GM12892 (cell line): ENCODE measurements at regions not wholly inside any gene's neighbourhood (a gene's known extent, or its start where the extent isn't known, plus 50 kb on each side); places are given as distances from the start of the nearest gene placed in this dataset.

Experiments
- DNase-seq: peaks from one replicate; pipeline ENCODE4 v3.0.0; 2011; ENCODE audit not compliant: insufficient read length
- FAIRE-seq: peaks from 2 replicates; lab custom pipeline; 2011; peaks lifted over from hg19 to GRCh38; lab: Jason Lieb, UNC
- POLR2A ChIP-seq: IDR thresholded peaks from 2 replicates; pipeline ENCODE4 v1.6.1; 2011; ENCODE audit warnings: low read depth, low read length, control low read depth
- POLR2AphosphoS5 ChIP-seq: IDR thresholded peaks from 2 replicates; pipeline ENCODE4 v1.6.1; 2011; ENCODE audit warnings: low read depth, low read length, control low read depth
- TAF1 ChIP-seq: IDR thresholded peaks from 2 replicates; pipeline ENCODE4 v1.6.1; 2011; ENCODE audit warnings: low read depth, mild to moderate bottlenecking, control low read depth, low read length, borderline replicate concordance

- FAIRE-seq = no peak
- DNase-seq = no peak
- TF ChIP-seq POLR2A (no peak), TAF1 (no peak), POLR2AphosphoS5 (no peak)
These were observed 157.5 kb upstream of the FGGY start for GRCh38 chr1:59139396-59139795.

DNA sequence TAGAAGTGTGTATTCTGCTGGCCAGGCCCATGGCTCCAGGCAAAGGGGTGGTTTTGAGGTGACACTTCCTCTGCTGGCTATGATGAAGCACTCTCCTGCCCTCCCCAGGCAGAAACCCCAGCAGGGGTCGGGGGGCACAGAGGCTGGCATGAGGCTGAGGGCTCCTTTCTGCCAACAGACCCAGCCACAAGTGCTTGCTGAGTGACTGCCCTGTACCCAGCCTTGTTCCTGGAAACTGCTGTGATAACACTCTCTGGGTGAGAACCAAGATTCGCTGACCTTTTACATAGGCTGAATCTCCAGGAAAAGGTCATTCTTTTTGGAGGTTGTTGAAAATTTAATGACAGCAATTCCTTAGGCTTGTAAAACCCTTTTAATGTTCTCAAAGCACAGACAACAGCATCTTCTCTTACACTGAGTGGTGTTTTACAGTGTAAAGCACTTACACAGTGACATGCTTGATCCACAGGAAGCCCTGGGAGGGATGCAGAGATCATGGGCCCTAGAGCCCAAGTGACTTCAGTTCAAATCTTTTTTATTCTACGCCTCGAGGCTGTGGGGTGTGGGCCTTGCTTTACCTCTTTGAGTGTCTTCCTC lies 155.5 kb upstream of the FGGY start:
- FAIRE-seq = no peak
- no peak for DNase-seq
- TF ChIP-seq TAF1 = no peak
- TF ChIP-seq POLR2AphosphoS5 = no peak
- no peak for TF ChIP-seq POLR2A

DNA sequence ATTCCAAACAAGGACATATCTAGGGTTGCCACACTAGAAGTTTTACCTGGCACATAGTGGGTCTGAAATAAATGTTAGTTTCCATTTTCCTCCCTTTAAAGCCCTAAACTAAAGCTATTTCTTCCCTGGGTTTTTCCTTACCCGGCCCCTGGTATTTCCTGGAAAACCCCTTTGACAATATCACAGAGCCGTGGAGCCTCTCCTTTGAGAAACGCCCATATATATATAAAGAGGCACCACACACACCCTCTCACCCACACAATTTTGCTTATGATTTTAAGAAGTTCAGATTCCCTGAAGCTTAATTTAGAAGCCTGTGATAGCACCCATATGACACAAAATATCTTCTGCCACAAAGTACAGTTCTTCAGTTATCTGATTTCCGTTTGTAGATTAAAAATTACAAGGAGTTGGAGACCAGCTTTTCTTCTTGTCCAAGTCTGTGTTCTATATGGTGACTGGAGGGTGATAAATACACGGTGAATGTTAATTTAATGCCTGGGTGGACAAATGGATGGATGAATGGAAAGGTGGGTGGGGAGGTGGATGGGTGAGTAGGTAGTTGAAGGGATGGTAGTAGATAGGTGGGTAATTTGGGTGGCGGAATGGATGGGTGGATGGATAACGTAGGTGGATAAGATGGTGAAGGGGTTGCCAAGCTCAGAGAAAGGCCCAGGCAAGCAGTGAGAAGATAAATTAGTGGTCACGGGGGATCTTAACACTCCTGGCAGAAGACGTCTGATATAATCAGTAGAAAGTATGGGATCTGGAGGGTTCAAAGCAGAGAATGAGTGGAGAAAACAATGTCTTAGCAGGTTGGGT lies 154.4 kb upstream of the FGGY start:
- no peak for TF ChIP-seq POLR2A
- no peak for TF ChIP-seq TAF1
- no peak for TF ChIP-seq POLR2AphosphoS5
- no peak for DNase-seq

DNA sequence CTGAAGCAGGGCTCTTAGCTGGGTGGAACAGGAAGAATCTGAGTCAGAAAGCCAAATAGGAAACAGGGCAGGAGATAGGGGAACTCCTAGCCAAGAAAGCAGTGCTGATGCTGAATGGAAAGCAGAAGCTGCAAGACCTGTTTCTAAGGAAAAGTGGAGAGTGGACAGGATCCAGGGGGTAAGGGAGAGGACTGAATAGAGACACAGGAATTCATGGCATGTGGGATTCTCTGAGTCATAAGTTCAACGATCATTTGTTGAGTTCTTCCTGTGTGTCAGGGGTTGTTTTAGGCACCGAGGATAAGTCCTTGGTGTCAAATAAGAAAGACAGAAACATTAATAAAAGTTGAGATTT lies 153.8 kb upstream of the FGGY start:
- FAIRE-seq (peak; percentile 84), DNase-seq (no peak)
- TF ChIP-seq POLR2A = no peak
- no peak for TF ChIP-seq POLR2AphosphoS5
- TF ChIP-seq TAF1 = no peak

More for the DNA sequence above, 154.4 kb upstream of the FGGY start:
- no peak for FAIRE-seq

DNA sequence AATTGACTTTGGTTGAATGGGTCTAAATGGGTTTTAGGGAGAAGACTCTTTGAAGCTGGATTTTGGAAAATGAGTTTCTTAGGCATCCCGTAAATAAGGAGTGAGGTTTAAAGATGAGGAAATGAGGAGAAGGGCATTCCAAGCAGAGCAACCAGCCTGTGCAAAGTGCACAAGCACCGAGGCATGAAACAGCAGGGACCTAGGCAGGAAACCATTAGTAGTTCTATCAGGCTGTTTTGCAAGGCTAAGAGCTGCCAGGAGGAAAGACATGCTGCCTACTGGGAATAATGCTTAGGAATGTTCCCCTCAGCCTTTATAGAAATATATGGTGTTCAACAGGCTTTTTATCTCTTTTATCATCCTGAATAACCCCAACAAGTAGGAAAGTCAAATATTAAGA lies 153.1 kb upstream of the FGGY start:
- TF ChIP-seq TAF1 (no peak), POLR2A (no peak), POLR2AphosphoS5 (no peak)
- FAIRE-seq (no peak), DNase-seq (no peak)

DNA sequence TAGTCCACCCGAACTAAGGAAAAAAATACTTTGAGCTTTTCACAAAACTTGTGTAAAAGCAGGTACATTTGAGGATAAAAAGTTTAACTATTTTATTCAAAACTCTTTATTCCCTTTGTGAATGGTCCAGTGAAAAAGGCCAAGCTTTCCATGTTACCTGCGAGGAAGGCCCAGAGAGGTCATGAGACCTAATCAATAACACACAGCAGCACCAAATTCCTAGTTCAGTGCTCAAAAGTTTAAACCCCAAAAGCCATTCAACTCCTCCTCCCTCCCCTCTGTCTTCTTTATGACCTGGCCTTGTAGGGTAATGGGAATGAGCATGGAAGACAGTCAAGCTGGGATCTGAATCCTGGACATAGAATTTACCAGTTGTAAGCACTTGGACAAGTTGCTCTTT lies 151.9 kb upstream of the FGGY start:
- FAIRE-seq = no peak
- no peak for DNase-seq
- TF ChIP-seq POLR2A = no peak
- no peak for TF ChIP-seq TAF1
- no peak for TF ChIP-seq POLR2AphosphoS5

DNA sequence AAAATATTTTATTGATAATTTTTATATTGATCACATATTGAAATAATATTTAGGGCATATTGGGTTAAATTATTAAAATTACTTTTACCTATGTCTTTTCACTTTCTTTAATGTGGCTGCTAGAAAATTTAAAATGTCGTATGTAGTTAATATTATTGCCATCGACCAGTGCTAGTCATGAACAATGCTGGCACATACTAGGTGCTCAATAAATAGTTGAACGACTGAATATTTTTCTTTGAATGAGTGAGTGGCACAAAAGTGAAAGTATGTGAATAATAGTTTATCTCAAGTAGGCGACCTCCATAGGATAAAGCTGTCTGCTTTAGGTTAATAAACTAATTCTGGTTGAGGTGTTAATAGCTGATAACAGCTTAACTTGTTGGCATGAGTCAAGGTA lies 150.8 kb upstream of the FGGY start:
- no peak for FAIRE-seq

GRCh38 chr1:59146651-59147358 lies 150.1 kb upstream of the FGGY start:
- TF ChIP-seq POLR2AphosphoS5 (0 out of 2 replicates have a peak, but pooled peaks have one; percentile 29), TAF1 (no peak), POLR2A (peak; percentile 48; the same call in 1 of the 2 replicates)
- DNase-seq (peak; percentile 55), FAIRE-seq (peak; percentile 57)

More for the DNA sequence above, 150.8 kb upstream of the FGGY start:
- no peak for TF ChIP-seq TAF1
- no peak for TF ChIP-seq POLR2A
- no peak for TF ChIP-seq POLR2AphosphoS5
- DNase-seq = no peak

- DNase-seq (no peak), FAIRE-seq (no peak)
- TF ChIP-seq POLR2AphosphoS5 = no peak
- no peak for TF ChIP-seq POLR2A
- no peak for TF ChIP-seq TAF1
These were observed 147.5 kb upstream of the FGGY start for GRCh38 chr1:59149435-59149834.

- no peak for DNase-seq
- TF ChIP-seq POLR2AphosphoS5 (no peak), TAF1 (no peak), POLR2A (no peak)
- FAIRE-seq = peak; percentile 94
These were observed 146.1 kb upstream of the FGGY start for GRCh38 chr1:59150577-59151386.

GRCh38 chr1:59151387-59151761 lies 145.5 kb upstream of the FGGY start:
- DNase-seq (no peak), FAIRE-seq (no peak)
- TF ChIP-seq POLR2A (no peak), POLR2AphosphoS5 (no peak), TAF1 (no peak)
